Activated CD8-positive, alpha-beta memory T cell treated with anti-CD3 and anti-CD28 coated beads for 36 hours (primary cell): ENCODE measurements at regions not wholly inside any gene's neighbourhood (a gene's known extent, or its start where the extent isn't known, plus 50 kb on each side); places are given as distances from the start of the nearest gene placed in this dataset.

Experiments
- CTCF ChIA-PET: fragments of 350-600 bp; sonication (Branson Sonifier 250); formaldehyde crosslinking; loops from one replicate; lab custom pipeline; 2021; ENCODE audit warnings: antibody characterized with exemption; lab: Charles Lee
- POLR2A ChIA-PET: fragments of 350-600 bp; sonication (Branson Sonifier 250); formaldehyde crosslinking; loops from one replicate; lab custom pipeline; 2021; ENCODE audit warnings: antibody characterized with exemption; lab: Charles Lee

GRCh38 chr5:90144625-90145327 lies 264.8 kb downstream of the CETN3 start:
- ChIA-PET POLR2A (no interaction called here), CTCF (no interaction called here)

GRCh38 chr5:90142541-90142940 lies 267.0 kb downstream of the CETN3 start:
- ChIA-PET CTCF (no interaction called here), POLR2A (no interaction called here)

- CTCF ChIA-PET = no interaction called here
- POLR2A ChIA-PET = no interaction called here
These were observed 267.6 kb downstream of the CETN3 start for GRCh38 chr5:90141984-90142383.

DNA sequence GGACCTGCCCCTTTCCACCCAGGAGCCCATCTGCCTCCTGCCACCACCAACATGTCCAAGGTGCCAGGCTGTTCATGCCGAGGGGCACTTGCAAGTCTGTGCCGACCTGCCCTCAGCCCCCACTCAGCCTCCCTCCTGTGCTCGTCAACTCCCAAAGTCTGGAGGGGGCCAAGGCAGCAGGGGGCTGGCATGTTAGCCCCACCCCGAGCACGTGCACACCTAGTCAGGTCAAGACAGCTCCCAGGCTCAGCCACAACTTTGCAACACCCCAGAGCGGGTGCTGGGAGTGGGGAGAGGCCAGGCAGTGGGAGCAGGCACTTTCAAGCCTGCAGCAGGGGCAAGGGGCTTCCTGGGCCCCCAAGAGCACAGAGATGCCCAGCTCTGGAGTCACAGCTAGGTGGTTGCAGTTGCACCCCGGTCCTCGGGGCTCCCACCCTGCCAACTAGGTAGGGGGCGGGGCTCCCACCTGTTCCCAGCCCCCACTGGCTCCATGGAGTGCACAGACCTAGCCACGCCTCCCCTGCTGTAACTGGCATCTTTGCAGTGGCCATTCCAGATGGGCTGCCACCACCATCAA lies 272.5 kb downstream of the CETN3 start:
- ChIA-PET POLR2A (no interaction called here), CTCF (no interaction called here)

- ChIA-PET CTCF (no interaction called here), POLR2A (no interaction called here)
These were observed 273.7 kb downstream of the CETN3 start for GRCh38 chr5:90135779-90136378.

DNA sequence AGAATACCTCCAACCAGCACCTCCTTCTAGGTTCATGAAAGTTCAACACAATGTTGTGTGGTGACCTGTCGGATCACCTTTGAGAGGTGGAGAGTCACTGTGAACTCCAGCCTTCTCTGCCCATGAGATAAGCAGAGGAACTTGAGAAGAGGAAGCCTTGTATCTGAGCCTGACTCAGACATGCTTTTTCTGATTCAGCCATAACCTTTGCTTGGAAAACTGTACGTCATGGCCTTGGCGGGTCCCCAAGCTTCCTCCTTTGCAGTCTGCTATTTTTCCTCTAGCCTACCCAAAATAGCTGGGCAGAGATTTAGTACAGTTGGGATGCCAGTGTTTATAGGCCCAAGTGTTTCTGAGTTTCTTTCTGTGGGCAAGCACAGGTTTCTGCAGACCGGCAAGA lies 274.7 kb downstream of the CETN3 start:
- ChIA-PET CTCF (no interaction called here), POLR2A (no interaction called here)

DNA sequence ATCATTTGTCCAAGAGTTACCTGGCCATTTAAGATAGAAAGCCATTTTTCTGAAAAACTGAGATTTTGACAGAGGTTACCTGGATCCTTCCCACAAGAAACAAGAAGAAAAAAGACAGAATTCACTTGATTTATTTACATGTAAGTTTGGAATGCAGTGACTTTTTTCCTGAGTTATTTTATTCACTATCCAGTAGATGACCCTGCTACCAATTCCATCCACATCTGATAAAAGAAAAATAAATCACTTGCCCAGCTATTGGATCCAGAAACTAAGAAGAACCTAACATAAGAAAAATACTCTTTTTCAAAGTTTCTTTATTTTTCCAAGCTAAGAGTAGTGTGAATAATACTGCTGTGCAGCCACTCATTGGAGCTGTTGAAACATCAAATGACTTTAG lies 275.2 kb downstream of the CETN3 start:
- POLR2A ChIA-PET = no interaction called here
- CTCF ChIA-PET = no interaction called here

DNA sequence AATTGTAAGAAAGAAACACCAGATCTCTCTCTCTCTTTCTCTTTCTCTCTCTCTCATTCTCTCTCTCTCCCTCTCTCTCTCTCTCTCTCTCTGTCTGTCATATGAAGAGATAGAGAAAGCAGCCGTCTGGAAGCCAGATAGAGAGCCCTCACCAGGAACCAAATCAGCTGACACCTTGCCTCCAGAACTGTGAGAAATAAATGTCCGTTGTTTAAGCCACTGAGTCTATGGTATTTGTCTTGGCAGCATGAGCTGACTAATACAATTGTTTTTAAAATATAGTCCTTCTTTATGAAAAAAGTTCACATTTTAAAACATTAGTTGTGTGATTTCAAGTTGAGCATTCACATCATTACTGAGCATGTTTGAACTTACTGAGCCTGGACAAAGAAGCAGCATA lies 275.6 kb downstream of the CETN3 start:
- POLR2A ChIA-PET = no interaction called here
- CTCF ChIA-PET = no interaction called here

GRCh38 chr5:90131383-90132133 lies 278.0 kb downstream of the CETN3 start:
- ChIA-PET POLR2A (no interaction called here), CTCF (no interaction called here)

- CTCF ChIA-PET = no interaction called here
- POLR2A ChIA-PET = no interaction called here
These were observed 281.0 kb downstream of the CETN3 start for GRCh38 chr5:90128551-90128950.

DNA sequence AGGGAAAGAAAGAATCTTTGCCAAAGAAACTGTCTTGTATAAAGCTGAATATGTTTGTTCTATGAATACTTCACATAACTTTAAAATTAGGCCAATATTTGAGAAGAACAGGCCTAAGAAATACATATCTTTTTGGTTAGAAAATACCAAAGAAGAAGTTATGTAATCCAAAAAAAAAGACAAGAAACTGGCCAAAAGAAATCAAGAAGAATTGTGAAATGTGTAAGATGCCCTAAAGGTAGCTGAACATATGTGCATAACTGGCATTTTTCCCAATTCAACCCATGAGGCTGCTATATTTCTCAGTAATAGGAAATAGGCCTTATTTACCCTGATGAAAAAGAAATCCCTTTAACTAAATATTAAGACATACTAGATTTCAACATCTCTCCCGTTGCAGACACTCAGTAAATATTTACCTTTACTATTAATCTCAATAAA lies 290.0 kb downstream of the CETN3 start:
- POLR2A ChIA-PET = no interaction called here
- CTCF ChIA-PET = no interaction called here

DNA sequence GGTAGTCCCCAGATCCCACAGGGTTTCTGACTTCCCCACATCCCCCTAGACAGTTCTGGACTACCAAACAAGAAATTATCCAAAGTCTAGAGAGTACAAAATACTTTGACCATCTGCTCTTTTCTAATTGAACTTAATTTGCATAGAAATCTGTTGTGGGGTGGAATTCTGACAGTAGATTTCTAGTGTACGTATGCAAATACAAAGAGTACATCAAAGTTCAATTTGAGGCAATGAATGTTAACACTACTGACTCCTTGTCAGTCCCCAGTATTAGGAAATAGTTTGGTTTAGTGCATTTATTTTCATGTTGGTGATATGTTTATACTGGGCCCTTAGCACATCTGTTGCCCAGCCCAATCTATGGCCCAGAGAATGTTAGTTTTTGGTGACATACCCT lies 292.6 kb downstream of the CETN3 start:
- ChIA-PET CTCF (no interaction called here), POLR2A (no interaction called here)

- ChIA-PET POLR2A (no interaction called here), CTCF (no interaction called here)
These were observed 296.4 kb downstream of the CETN3 start for GRCh38 chr5:90113108-90113507.

DNA sequence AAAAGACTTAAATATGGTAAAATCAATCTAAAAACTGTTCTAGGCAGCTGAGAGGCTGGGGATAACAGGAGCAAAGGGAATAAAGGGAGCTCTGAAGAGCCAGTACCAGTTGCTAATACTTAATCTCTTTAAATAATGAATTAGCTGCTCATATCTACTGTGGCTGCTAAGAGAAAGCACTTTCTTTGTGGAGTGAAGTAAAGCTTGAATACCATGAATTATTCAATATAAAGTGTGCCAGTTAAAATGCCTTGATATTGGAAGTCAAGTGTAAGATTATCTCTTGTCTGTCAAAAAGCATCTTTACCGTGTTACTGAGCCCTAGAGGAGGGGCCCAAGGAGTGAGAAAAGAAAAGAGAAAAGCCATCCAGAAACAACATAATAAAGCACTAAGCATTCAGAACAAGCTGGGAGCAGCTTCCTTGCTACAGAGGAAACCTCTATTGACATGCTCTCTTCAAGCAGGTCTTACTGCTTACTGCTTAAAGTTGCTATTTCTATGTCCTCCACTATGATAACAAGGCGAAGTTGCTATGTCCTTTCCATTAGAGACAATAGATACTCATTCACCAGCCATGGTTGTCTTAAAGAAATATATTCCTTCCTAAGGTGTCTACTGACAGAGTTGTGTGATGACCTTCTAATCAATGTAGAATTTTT lies 297.4 kb downstream of the CETN3 start:
- ChIA-PET CTCF (no interaction called here), POLR2A (no interaction called here)

- ChIA-PET CTCF (no interaction called here), POLR2A (no interaction called here)
These were observed 298.1 kb downstream of the CETN3 start for GRCh38 chr5:90111364-90112032.

GRCh38 chr5:90109285-90109684 lies 300.3 kb downstream of the CETN3 start:
- ChIA-PET POLR2A (no interaction called here), CTCF (no interaction called here)

DNA sequence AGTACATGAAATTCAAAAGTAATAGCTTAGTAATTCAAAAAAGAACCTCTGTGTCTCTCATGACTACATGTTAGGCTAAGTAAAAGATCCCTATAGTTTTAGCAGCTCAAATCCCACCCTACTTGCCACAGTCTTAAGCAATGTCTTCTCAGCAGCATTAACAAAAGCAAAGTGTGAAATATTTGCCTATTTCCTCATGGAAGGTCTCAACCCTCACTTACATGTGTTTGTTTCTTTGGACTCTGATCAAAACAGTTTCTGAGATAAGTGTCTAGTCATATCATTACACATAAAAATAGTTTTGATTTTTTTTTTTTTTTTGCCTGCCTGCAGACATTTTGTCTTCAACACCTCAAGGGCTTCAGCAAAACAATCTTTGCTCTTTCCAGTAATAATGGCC lies 310.5 kb downstream of the CETN3 start:
- POLR2A ChIA-PET = no interaction called here
- CTCF ChIA-PET = no interaction called here

DNA sequence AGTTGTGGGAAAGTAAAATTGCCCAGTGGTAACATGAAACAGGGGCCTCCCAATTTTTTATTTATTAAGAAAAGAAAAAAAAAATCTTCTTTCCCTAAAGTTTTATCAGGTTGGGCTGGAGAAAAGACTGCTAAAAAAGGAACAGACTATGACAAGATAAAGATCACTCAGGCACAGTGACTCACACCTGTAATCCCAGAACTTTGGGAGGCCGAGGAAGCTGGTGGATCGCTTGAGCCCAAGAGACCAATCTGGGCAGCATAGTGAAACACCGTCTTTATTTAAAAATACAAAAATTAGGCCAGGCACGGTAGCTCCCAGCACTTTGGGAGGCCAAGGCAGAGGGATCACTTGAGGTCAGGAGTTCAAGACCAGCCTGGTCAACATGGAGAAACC lies 312.5 kb downstream of the CETN3 start:
- CTCF ChIA-PET = no interaction called here
- POLR2A ChIA-PET = no interaction called here

- CTCF ChIA-PET = no interaction called here
- POLR2A ChIA-PET = no interaction called here
These were observed 313.0 kb downstream of the CETN3 start for GRCh38 chr5:90096415-90097081.
